Psoas muscle (tissue), 7 donors: ENCODE measurements at regions not wholly inside any gene's neighbourhood (a gene's known extent, or its start where the extent isn't known, plus 50 kb on each side); places are given as distances from the start of the nearest gene placed in this dataset.

Experiments
- ATAC-seq, 4 donors: fragments of 200-7000 bp; cut with Tn5 transposase; one replicate each; pipeline ENCODE4 v1.9.1; 2020; ENCODE audit warnings: moderate library complexity in 3 of 4, mild to moderate bottlenecking in 2 of 4
- DNase-seq, 2 donors: peaks; one replicate each; pipeline ENCODE4 v3.0.0-alpha.2; 2020
- H3K27ac ChIP-seq: fragments of 200-600 bp; one replicate; pipeline ENCODE4 v1.8.0; 2022
- H3K27me3 ChIP-seq, 3 donors: fragments of 200-600 bp in 1 of 3; one replicate each; pipeline versions ENCODE4 v1.6.1 to v1.8.0; 2013 to 2022; ENCODE audit warnings: low read length in 2 of 3, mild to moderate bottlenecking in 2 of 3, moderate library complexity in 1 of 3; ENCODE audit not compliant: insufficient read depth in 3 of 3
- H3K36me3 ChIP-seq, 2 donors: fragments of 200-600 bp in 1 of 2; one replicate each; pipeline versions ENCODE4 v1.6.1 to v1.8.0; 2013 to 2022; ENCODE audit warnings: low read depth in 1 of 2, mild to moderate bottlenecking in 1 of 2, moderate library complexity in 1 of 2; ENCODE audit not compliant: insufficient read depth in 1 of 2
- H3K4me1 ChIP-seq: fragments of 200-600 bp; one replicate; pipeline ENCODE4 v1.8.0; 2022
- H3K4me3 ChIP-seq: fragments of 200-600 bp; one replicate; pipeline ENCODE4 v1.8.0; 2022; ENCODE audit warnings: mild to moderate bottlenecking
- H3K9me3 ChIP-seq: fragments of 200-600 bp; one replicate; pipeline ENCODE4 v1.8.0; 2022
- WGBS, 3 donors: extraction: QIAGEN DNeasy Blood & Tissue Kit; methylation state at CpG; one replicate each; pipeline versions ENCODE4 v1.1.6 to v1.1.7; 2013; 5-methylcytosine and 5-hydroxymethylcytosine counted together
- intact Hi-C, 2 donors: fragments of 100-400 bp; cut with DNase I; formaldehyde crosslinking; loops; one replicate each; pipeline versions ENCODE4 v1.11.0 to v1.14.2; 2022
- TF ChIP-seq, protein P1 (sequence below): fragments of 200-600 bp; IDR thresholded peaks from one replicate; pipeline ENCODE4 v1.8.0; 2022; ENCODE audit warnings: antibody characterized with exemption
- donor health status: healthy with polysubstance abuse.
- donor health status: DM: no; HTN: no; CAD: no; lungs with moderate emphysema.
- donor health status: Bipolar disorder and iron deficiency.
- donor health status: healthy.
- donor health status: DM: yes; HTN: yes; CAD: no.
- donor health status: DM: no; HTN: no; CAD: no.
- donor health status: DM: yes; HTN: yes; CAD: no.

DNA sequence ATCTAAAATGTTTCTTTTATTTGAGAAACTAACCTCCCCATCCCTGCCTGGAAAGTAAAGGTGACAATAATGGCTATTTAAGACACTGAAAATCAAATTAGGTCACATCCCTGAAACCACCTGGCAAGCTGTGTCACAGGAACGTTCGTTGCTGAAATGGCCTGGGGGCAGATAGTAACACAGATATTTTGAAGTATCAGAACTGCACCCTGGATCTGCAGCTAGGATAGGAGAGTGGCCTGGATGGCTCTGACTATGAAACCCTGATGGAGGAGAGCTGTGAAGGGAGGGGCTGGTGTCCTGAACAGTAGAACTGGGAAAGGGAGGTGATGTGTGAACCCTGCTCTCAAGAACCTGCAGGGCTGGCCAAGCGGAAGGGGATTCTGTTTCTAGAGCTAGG is 648.3 kb upstream of the CFAP20DC start:
- no peaks in the 10 kb centered on the region for H3K4me1 ChIP-seq
- TF ChIP-seq, protein P1, sequence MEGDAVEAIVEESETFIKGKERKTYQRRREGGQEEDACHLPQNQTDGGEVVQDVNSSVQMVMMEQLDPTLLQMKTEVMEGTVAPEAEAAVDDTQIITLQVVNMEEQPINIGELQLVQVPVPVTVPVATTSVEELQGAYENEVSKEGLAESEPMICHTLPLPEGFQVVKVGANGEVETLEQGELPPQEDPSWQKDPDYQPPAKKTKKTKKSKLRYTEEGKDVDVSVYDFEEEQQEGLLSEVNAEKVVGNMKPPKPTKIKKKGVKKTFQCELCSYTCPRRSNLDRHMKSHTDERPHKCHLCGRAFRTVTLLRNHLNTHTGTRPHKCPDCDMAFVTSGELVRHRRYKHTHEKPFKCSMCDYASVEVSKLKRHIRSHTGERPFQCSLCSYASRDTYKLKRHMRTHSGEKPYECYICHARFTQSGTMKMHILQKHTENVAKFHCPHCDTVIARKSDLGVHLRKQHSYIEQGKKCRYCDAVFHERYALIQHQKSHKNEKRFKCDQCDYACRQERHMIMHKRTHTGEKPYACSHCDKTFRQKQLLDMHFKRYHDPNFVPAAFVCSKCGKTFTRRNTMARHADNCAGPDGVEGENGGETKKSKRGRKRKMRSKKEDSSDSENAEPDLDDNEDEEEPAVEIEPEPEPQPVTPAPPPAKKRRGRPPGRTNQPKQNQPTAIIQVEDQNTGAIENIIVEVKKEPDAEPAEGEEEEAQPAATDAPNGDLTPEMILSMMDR, result no peak
- intact Hi-C loops, result no loop called here
- no peak overlapping the region for H3K4me3 ChIP-seq
- H3K36me3 ChIP-seq, result no peaks in the 10 kb centered on the region
- 60 to 69% (median 67%) methylated on average over 3 of the region's 3 CpGs for WGBS, 3 donors
- H3K27ac ChIP-seq, result no peak overlapping the region
- no peaks in the 10 kb centered on the region for H3K9me3 ChIP-seq
- ATAC-seq (no peak), DNase-seq (no peak)
- no peaks in the 10 kb centered on the region for H3K27me3 ChIP-seq

DNA sequence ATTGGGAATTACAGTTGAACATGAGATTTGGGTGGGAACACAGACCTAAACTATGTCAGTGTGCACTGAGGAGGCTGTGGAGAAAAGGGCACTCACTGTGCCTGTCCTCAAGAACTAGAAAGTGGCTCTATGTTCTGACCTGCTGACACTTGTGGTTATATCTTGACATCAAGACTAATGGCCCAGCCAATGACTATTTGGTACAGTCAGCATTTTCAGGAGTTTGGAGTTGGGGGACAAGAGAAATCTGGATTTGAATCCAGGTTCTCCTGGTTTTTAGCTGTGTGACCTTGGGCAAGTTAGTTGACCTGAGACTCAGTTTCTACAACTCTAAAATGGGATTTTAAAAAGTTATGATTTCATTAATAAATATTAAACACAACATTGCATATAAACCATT is 647.0 kb upstream of the CFAP20DC start:
- Histone ChIP-seq H3K27me3 (no peaks in the 10 kb centered on the region), H3K27ac (no peak overlapping the region), H3K36me3 (no peaks in the 10 kb centered on the region), H3K4me1 (no peaks in the 10 kb centered on the region), H3K9me3 (no peaks in the 10 kb centered on the region), H3K4me3 (no peak overlapping the region)
- TF ChIP-seq, protein P1, result no peak
- DNase-seq, result no peak
- intact Hi-C loops, result no loop called here
- no peak for ATAC-seq

DNA sequence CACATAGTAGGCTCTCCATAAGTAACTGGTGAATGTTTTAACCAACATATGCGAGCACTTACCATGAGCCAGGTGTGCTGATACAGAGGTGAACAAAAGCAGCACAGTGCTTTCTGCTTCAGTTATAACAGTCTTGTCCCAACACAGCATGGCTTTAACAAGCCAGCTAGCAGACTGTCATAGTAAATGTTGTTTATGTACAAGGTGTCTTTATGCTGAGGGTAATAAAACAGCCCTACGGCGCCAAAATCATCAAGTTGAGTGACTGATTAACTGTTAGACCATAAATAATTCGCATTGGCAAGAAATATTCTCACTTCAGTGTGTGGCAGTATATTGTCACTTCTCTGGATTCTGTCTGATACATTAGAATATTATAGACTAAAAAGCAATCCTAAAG is 646.0 kb upstream of the CFAP20DC start:
- no peak overlapping the region for H3K4me3 ChIP-seq
- no peaks in the 10 kb centered on the region for H3K4me1 ChIP-seq
- TF ChIP-seq, protein P1, result no peak
- intact Hi-C loops, result no loop called here
- no peaks in the 10 kb centered on the region for H3K9me3 ChIP-seq
- no peak overlapping the region for H3K27ac ChIP-seq
- DNase-seq (no peak), ATAC-seq (no peak)
- 58 to 71% (median 70%) methylated on average over 4 of the region's 4 CpGs for WGBS, 3 donors
- H3K27me3 ChIP-seq, result no peaks in the 10 kb centered on the region
- no peaks in the 10 kb centered on the region for H3K36me3 ChIP-seq

DNA sequence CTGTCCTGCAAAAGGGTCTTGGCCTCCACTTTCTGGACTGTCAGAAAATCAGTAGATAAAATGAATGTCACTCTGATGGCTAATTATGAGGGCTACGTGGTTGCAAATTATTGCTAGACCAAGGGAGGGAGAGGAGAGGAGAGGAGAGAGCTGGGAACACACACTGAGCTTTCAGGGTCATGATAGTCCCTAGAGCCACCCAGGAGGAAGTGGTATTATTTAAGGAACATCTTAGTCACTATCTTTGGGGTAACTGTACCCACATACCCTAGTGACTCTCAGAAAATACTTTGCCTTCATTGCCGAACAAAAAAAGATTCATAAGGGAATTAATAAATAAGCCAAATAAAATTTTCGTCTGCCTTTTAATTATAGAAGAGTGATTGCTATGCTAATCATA is 642.3 kb upstream of the CFAP20DC start:
- no peaks in the 10 kb centered on the region for H3K9me3 ChIP-seq
- H3K27ac ChIP-seq, result no peak overlapping the region
- H3K27me3 ChIP-seq, result no peaks in the 10 kb centered on the region
- no peak overlapping the region for H3K4me3 ChIP-seq
- H3K36me3 ChIP-seq, result no peaks in the 10 kb centered on the region
- intact Hi-C loops, result no loop called here
- no peak for ATAC-seq
- DNase-seq, result no peak
- TF ChIP-seq, protein P1, result no peak
- H3K4me1 ChIP-seq, result no peaks in the 10 kb centered on the region
- 45 to 57% (median 46%) methylated on average over 3 of the region's 3 CpGs for WGBS, 3 donors

DNA sequence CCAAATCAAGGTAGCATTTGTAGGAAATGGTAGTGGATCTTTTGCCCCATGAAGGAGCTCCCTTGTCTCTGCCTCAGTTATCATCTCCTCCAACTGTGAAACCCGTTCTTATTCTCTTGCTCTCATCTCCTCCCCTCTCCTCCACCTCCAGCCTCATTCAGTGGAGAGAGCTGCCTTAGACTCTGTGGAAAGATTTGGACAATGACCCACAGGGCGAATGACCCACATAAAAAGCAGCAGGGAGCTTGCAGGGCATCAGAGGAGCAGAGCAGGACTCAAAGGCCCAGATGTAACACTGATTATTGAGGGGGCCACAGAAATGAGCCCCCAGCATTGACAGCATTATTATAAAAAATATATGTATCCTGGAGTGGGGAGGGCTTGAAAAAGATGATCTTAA is 641.1 kb upstream of the CFAP20DC start:
- Histone ChIP-seq H3K36me3 (no peaks in the 10 kb centered on the region), H3K27me3 (no peaks in the 10 kb centered on the region), H3K4me3 (no peak overlapping the region), H3K9me3 (no peaks in the 10 kb centered on the region), H3K4me1 (no peaks in the 10 kb centered on the region), H3K27ac (no peak overlapping the region)
- ATAC-seq (no peak), DNase-seq (no peak)
- TF ChIP-seq, protein P1, result no peak
- WGBS, 3 donors, result 82 to 89% (median 87%) methylated on average over 2 of the region's 2 CpGs
- intact Hi-C loops, result no loop called here
